ENCODE measurements at regions not wholly inside any gene's neighbourhood (a gene's known extent, or its start where the extent isn't known, plus 50 kb on each side); places are given as distances from the start of the nearest gene placed in this dataset.

DNA sequence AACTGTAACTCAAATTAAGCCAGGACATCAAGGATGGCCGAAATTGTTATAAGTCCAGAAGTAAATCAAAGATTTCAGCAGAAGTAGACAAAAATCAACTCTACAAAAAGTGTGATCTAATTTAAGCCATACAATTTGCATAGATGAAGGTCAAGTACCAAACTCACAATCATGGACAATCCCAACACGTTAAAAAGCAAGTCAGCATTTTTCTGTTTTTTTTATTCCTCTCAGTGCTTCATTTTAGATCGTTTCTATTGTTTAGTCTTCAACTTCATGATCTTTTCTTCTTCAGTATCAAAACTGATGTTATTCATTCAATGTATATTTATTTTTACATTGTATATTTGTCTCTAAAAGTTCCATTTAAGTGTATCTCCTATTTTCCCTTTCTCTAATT, 674.3 kb upstream of the PHF14 start:
- no peak for DNase-seq (ENCODE audit: low read depth)
- no peak overlapping the region for H3K4me3 ChIP-seq (ENCODE audit: low read depth, low read length)
- TF ChIP-seq MAX (IDR thresholded peaks at IDR 0.05; ENCODE audit: low read depth, low read length): no peak
- TF ChIP-seq CTCF (IDR thresholded peaks at IDR 0.05; ENCODE audit: low read depth, low read length): no peak
- TF ChIP-seq POLR2A (IDR thresholded peaks at IDR 0.05; ENCODE audit: extremely low read depth, insufficient read length): no peak
- TF ChIP-seq MYC (IDR thresholded peaks at IDR 0.05; ENCODE audit: low read depth, low read length): no peak

GRCh38 chr7:10300577-10300976, 673.1 kb upstream of the PHF14 start:
- no peak overlapping the region for H3K4me3 ChIP-seq (ENCODE audit: low read depth, low read length)
- DNase-seq (ENCODE audit: low read depth): no peak
- no peak for TF ChIP-seq POLR2A (IDR thresholded peaks at IDR 0.05; ENCODE audit: extremely low read depth, insufficient read length)
- TF ChIP-seq MAX (IDR thresholded peaks at IDR 0.05; ENCODE audit: low read depth, low read length): no peak
- no peak for TF ChIP-seq CTCF (IDR thresholded peaks at IDR 0.05; ENCODE audit: low read depth, low read length)
- no peak for TF ChIP-seq MYC (IDR thresholded peaks at IDR 0.05; ENCODE audit: low read depth, low read length)

DNA sequence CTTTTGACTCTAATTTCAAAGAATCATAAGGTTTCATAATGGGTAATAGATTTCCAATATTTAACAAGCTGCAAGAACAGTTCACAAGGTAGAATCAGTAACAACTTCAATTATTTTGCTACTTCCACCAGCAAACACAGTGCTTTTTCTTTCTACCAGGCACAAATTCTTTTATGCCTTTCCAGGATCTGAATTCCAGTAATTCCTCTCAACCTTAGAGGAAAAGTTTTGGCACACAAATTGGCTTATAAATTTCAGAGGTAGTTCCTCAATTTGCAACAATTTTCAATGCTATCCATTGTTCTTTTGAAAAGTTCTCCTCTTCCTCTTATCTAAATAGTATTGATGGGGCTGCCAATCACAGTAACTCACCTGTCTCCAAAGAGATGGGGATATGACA, 665.4 kb upstream of the PHF14 start:
- TF ChIP-seq MAX (IDR thresholded peaks at IDR 0.05; ENCODE audit: low read depth, low read length) (no peak), POLR2A (IDR thresholded peaks at IDR 0.05; ENCODE audit: extremely low read depth, insufficient read length) (no peak), CTCF (IDR thresholded peaks at IDR 0.05; ENCODE audit: low read depth, low read length) (no peak), MYC (IDR thresholded peaks at IDR 0.05; ENCODE audit: low read depth, low read length) (no peak)
- no peak for DNase-seq (ENCODE audit: low read depth)

GRCh38 chr7:10312942-10313341, 660.7 kb upstream of the PHF14 start:
- no peak for DNase-seq (ENCODE audit: low read depth)
- TF ChIP-seq MAX (IDR thresholded peaks at IDR 0.05; ENCODE audit: low read depth, low read length) (no peak), POLR2A (IDR thresholded peaks at IDR 0.05; ENCODE audit: extremely low read depth, insufficient read length) (no peak), MYC (IDR thresholded peaks at IDR 0.05; ENCODE audit: low read depth, low read length) (no peak), CTCF (IDR thresholded peaks at IDR 0.05; ENCODE audit: low read depth, low read length) (no peak)
- H3K4me3 ChIP-seq (ENCODE audit: low read depth, low read length): no peak overlapping the region

More for the DNA sequence above, 665.4 kb upstream of the PHF14 start:
- H3K4me3 ChIP-seq (ENCODE audit: low read depth, low read length): no peak overlapping the region

DNA sequence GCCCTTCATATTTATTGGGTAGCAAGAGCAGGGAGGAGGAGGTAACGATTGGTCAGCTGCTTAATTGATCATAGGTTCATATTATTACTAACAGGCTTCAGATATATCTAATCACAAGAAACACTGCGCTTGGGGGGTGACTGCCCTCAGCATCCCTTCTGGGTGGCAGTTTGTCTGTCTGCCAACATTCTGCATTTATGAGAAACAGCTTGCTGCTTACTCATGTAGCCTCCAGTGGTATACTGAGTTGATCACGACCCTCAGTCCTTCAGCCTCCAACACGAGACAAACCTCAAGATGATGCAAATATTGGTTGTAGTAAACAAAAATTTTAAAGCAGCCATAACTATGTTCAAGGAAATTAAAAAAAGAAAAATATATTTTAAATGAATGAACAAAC, 657.8 kb upstream of the PHF14 start:
- DNase-seq (ENCODE audit: low read depth): no peak
- TF ChIP-seq CTCF (IDR thresholded peaks at IDR 0.05; ENCODE audit: low read depth, low read length) (no peak), POLR2A (IDR thresholded peaks at IDR 0.05; ENCODE audit: extremely low read depth, insufficient read length) (no peak), MAX (IDR thresholded peaks at IDR 0.05; ENCODE audit: low read depth, low read length) (no peak), MYC (IDR thresholded peaks at IDR 0.05; ENCODE audit: low read depth, low read length) (no peak)

GRCh38 chr7:10316488-10316887, 657.2 kb upstream of the PHF14 start:
- TF ChIP-seq MYC (IDR thresholded peaks at IDR 0.05; ENCODE audit: low read depth, low read length) (no peak), MAX (IDR thresholded peaks at IDR 0.05; ENCODE audit: low read depth, low read length) (no peak), CTCF (IDR thresholded peaks at IDR 0.05; ENCODE audit: low read depth, low read length) (no peak), POLR2A (IDR thresholded peaks at IDR 0.05; ENCODE audit: extremely low read depth, insufficient read length) (no peak)
- H3K4me3 ChIP-seq (ENCODE audit: low read depth, low read length): no peak overlapping the region
- no peak for DNase-seq (ENCODE audit: low read depth)

More for the DNA sequence above, 657.8 kb upstream of the PHF14 start:
- no peak overlapping the region for H3K4me3 ChIP-seq (ENCODE audit: low read depth, low read length)

All from NB4 (cell line).